AG09309 (cell line): ENCODE measurements at regions not wholly inside any gene's neighbourhood (a gene's known extent, or its start where the extent isn't known, plus 50 kb on each side); places are given as distances from the start of the nearest gene placed in this dataset.

ENCODE experiments used
- DNase-seq: peaks from one replicate; pipeline ENCODE4 v3.0.0-alpha.2; 2010; ENCODE audit warnings: low read depth
- H3K4me3 ChIP-seq: 2 replicates; pipeline ENCODE4 v1.5.1; 2011; ENCODE audit warnings: mild to moderate bottlenecking, low read depth, low read length, moderate library complexity; ENCODE audit not compliant: control insufficient read depth
- TF ChIP-seq, protein P1 (sequence below): IDR thresholded peaks from 2 replicates; pipeline ENCODE4 v1.5.1; 2011; ENCODE audit warnings: mild to moderate bottlenecking, low read depth, low read length, inconsistent platforms; ENCODE audit not compliant: insufficient read depth, control insufficient read depth; ENCODE audit errors: missing control alignments

DNA sequence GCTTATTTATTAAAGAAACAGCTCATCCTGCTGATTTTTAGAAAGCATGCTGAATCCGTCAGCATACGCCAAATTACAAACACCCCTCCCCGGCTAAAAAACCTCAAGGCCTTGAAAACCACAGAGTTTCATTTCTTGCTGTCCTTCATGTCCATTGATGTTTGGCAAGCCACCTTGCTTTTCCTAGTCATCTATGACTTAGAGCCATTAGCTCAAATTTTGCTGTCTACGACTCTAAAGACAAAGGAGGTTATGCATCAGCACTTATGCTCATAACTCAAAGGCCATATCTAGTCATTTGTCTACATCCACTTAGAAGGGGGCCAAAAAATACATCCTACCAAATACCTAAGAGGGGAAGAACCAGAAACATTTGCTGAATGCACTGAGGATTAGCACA, 925.1 kb downstream of the PCDH7 start:
- no peak for DNase-seq
- TF ChIP-seq, protein P1, sequence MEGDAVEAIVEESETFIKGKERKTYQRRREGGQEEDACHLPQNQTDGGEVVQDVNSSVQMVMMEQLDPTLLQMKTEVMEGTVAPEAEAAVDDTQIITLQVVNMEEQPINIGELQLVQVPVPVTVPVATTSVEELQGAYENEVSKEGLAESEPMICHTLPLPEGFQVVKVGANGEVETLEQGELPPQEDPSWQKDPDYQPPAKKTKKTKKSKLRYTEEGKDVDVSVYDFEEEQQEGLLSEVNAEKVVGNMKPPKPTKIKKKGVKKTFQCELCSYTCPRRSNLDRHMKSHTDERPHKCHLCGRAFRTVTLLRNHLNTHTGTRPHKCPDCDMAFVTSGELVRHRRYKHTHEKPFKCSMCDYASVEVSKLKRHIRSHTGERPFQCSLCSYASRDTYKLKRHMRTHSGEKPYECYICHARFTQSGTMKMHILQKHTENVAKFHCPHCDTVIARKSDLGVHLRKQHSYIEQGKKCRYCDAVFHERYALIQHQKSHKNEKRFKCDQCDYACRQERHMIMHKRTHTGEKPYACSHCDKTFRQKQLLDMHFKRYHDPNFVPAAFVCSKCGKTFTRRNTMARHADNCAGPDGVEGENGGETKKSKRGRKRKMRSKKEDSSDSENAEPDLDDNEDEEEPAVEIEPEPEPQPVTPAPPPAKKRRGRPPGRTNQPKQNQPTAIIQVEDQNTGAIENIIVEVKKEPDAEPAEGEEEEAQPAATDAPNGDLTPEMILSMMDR: no peak

DNA sequence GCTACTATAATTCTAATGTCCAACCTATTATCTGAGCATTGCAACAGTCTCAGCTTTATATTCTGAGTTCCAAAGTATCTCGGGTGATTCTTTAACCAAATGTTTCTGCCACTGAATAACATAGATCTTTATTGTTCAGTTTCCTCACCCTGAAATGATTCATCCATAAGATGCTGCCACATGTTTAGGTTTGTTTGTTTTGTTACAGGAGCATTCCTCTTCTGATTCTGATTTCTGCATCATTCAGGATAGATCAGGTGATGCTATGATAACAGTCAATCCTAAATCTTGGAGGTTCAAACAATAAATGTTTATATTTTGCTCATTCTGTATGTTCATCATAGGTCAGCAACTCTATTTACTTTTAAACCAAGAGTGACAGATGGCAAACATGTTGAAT, 927.6 kb downstream of the PCDH7 start:
- no peak overlapping the region for H3K4me3 ChIP-seq
- DNase-seq: no peak
- TF ChIP-seq, protein P1: no peak

More for the DNA sequence above, 925.1 kb downstream of the PCDH7 start:
- H3K4me3 ChIP-seq: no peak overlapping the region

DNA sequence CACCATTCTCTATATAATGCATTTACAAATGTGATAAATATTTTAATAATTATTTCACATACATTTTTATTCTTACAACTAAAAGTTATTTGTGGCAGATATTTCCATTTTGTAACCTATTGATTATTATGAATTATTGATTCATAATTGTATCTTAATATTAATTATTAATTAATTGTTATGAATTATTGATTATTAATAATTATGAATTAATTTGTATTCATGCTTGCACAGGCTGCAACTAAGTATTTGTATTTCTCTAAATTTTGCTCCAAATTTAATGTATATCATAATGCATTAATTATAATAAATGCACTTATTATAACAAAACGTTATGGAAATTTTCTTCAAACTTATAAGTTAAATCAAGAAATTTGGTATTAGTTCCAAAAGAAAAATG, 929.7 kb downstream of the PCDH7 start:
- TF ChIP-seq, protein P1: no peak
- DNase-seq: no peak
- no peak overlapping the region for H3K4me3 ChIP-seq

DNA sequence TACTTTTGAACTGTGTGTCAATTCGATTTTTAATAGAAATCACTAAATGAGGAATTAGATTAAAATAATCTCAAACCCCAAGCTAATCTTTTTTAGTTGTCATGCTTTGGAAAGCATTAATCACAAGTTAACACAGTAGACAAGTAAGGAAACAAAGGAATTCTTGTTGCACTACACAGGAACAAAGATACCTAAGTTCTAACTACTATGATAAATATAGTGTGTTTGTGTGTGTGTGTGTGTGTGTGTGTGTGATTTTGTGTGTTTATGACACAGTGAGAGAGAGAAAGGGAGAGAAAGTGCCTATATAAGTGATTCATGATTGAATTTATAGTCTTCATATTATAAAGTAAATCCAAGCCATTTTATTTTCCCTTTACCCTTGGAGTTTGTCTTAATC, 931.4 kb downstream of the PCDH7 start:
- no peak overlapping the region for H3K4me3 ChIP-seq
- no peak for DNase-seq

DNA sequence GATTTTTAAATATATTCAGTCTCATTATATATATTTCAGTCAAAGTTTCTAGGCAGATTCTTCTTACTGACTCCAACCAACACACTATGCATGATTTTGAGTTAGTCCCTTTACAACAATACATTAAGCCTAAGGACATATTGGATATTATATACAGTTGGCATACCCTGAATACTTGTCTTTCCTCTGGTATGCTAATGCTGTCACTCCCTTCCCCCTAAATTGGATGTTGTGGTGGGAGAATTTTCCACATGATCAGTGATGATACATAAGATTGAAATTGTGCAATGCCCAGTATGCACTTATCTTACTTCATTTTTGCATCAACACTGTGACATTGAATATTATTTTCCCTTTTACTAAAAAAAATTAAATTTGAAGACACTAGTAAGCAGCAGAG, 935.2 kb downstream of the PCDH7 start:
- no peak for DNase-seq
- TF ChIP-seq, protein P1: no peak

More for the DNA sequence above, 931.4 kb downstream of the PCDH7 start:
- TF ChIP-seq, protein P1: no peak

DNA sequence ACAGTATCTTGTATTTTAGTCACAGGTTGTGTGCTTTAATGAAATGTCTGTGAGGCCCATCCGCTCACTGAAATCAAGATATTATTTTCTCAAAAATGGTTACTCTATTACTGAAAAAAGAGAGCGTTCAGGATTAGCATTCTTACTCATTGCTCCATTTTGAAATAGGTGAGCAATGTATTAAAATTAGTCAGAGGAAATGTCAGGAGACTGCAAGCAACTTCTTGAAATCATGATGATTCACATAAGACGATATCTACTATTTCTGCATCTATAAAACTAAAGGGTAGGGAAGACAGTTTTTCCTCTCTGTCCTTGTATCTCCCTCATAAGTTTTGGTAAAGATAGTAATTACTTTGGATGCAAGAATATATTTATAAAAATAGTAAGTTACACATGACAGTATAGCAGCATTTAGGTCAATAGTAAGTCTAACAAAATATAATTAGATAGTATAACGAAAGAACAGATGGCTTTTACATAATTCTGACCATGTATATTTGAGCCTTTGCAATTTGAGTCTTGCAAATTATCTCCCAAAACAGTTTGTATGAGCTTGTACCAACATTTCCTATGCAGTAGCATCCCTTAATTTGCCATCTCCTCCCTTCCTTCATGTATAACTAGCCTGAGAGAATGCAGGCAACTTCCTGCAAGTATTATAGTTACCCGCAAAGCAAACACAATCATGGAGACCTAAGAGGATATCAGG, 937.8 kb downstream of the PCDH7 start:
- TF ChIP-seq, protein P1: no peak
- H3K4me3 ChIP-seq: no peak overlapping the region
- peak; percentile 20 for DNase-seq

More for the DNA sequence above, 935.2 kb downstream of the PCDH7 start:
- no peak overlapping the region for H3K4me3 ChIP-seq
